ENCODE measurements at regions not wholly inside any gene's neighbourhood (a gene's known extent, or its start where the extent isn't known, plus 50 kb on each side); places are given as distances from the start of the nearest gene placed in this dataset.

- WGBS: 6% methylated on average over 6 of the region's 6 CpGs
- Histone ChIP-seq H3K27ac (no peak overlapping the region), H3K4me1 (replicated peaks) (no peaks in the 10 kb centered on the region), H3K27me3 (replicated peaks; ENCODE audit: insufficient read depth) (no peaks in the 10 kb centered on the region), H3K36me3 (no peaks in the 10 kb centered on the region), H3K4me3 (no peak overlapping the region), H3K9me3 (no peaks in the 10 kb centered on the region)
- intact Hi-C loops (cut with DNase I): no loop called here
- TF ChIP-seq CTCF (IDR thresholded peaks at IDR 0.05): no peak
- no peak for TF ChIP-seq POLR2A (IDR thresholded peaks at IDR 0.05)
- TF ChIP-seq POLR2AphosphoS5 (IDR thresholded peaks at IDR 0.05): no peak
- DNase-seq (ENCODE audit: low spot score): no peak
Measured at GRCh38 chr1:50308878-50309277, 114.4 kb downstream of the DMRTA2 start.

GRCh38 chr1:50305808-50306207 is 117.4 kb downstream of the DMRTA2 start:
- no peak overlapping the region for H3K4me3 ChIP-seq
- H3K9me3 ChIP-seq: no peaks in the 10 kb centered on the region
- no peak overlapping the region for H3K27ac ChIP-seq
- H3K4me1 ChIP-seq (replicated peaks): no peaks in the 10 kb centered on the region
- TF ChIP-seq POLR2AphosphoS5 (IDR thresholded peaks at IDR 0.05) (no peak), POLR2A (IDR thresholded peaks at IDR 0.05) (no peak), CTCF (IDR thresholded peaks at IDR 0.05) (no peak)
- no peak for DNase-seq (ENCODE audit: low spot score)
- H3K36me3 ChIP-seq: no peaks in the 10 kb centered on the region
- intact Hi-C loops (cut with DNase I): no loop called here
- WGBS: 19% methylated on average over 1 of the region's 1 CpG
- H3K27me3 ChIP-seq (replicated peaks; ENCODE audit: insufficient read depth): no peaks in the 10 kb centered on the region

GRCh38 chr1:50300297-50300696 is 122.9 kb downstream of the DMRTA2 start:
- no peak overlapping the region for H3K4me3 ChIP-seq
- intact Hi-C loops (cut with DNase I): no loop called here
- 74% methylated on average over 4 of the region's 4 CpGs for WGBS
- H3K4me1 ChIP-seq (replicated peaks): no peaks in the 10 kb centered on the region
- TF ChIP-seq POLR2AphosphoS5 (IDR thresholded peaks at IDR 0.05): no peak
- no peak for TF ChIP-seq POLR2A (IDR thresholded peaks at IDR 0.05)
- TF ChIP-seq CTCF (IDR thresholded peaks at IDR 0.05): no peak
- H3K27ac ChIP-seq: no peak overlapping the region
- H3K9me3 ChIP-seq: no peaks in the 10 kb centered on the region
- DNase-seq (ENCODE audit: low spot score): no peak
- no peaks in the 10 kb centered on the region for H3K27me3 ChIP-seq (replicated peaks; ENCODE audit: insufficient read depth)
- H3K36me3 ChIP-seq: no peaks in the 10 kb centered on the region

- Histone ChIP-seq H3K4me3 (no peak overlapping the region), H3K27ac (no peak overlapping the region), H3K9me3 (no peaks in the 10 kb centered on the region), H3K27me3 (replicated peaks; ENCODE audit: insufficient read depth) (no peaks in the 10 kb centered on the region), H3K36me3 (no peaks in the 10 kb centered on the region), H3K4me1 (replicated peaks) (no peaks in the 10 kb centered on the region)
- TF ChIP-seq POLR2AphosphoS5 (IDR thresholded peaks at IDR 0.05) (no peak), POLR2A (IDR thresholded peaks at IDR 0.05) (no peak), CTCF (IDR thresholded peaks at IDR 0.05) (no peak)
- intact Hi-C loops (cut with DNase I): no loop called here
- DNase-seq (ENCODE audit: low spot score): no peak
- WGBS: 84% methylated on average over 5 of the region's 5 CpGs
Measured at GRCh38 chr1:50295566-50295965, 127.7 kb downstream of the DMRTA2 start.

GRCh38 chr1:50292276-50292675 is 131.0 kb downstream of the DMRTA2 start:
- no peak overlapping the region for H3K27ac ChIP-seq
- H3K9me3 ChIP-seq: no peaks in the 10 kb centered on the region
- H3K36me3 ChIP-seq: no peaks in the 10 kb centered on the region
- 83% methylated on average over 9 of the region's 9 CpGs for WGBS
- TF ChIP-seq CTCF (IDR thresholded peaks at IDR 0.05): no peak
- TF ChIP-seq POLR2A (IDR thresholded peaks at IDR 0.05): no peak
- no peak for TF ChIP-seq POLR2AphosphoS5 (IDR thresholded peaks at IDR 0.05)
- no peak for DNase-seq (ENCODE audit: low spot score)
- intact Hi-C loops (cut with DNase I): no loop called here
- no peaks in the 10 kb centered on the region for H3K4me1 ChIP-seq (replicated peaks)
- no peak overlapping the region for H3K4me3 ChIP-seq
- H3K27me3 ChIP-seq (replicated peaks; ENCODE audit: insufficient read depth): no peaks in the 10 kb centered on the region
